Lower leg skin (tissue), 3 donors: ENCODE measurements at regions not wholly inside any gene's neighbourhood (a gene's known extent, or its start where the extent isn't known, plus 50 kb on each side); places are given as distances from the start of the nearest gene placed in this dataset.

Source experiments
- CTCF ChIP-seq, 3 donors: fragments of 450-650 bp; IDR thresholded peaks; one replicate each; pipeline ENCODE4 v1.5.1; 2016; ENCODE audit warnings: antibody characterized with exemption in 3 of 3, mild to moderate bottlenecking in 3 of 3, moderate library complexity in 2 of 3
- POLR2A ChIP-seq, 2 donors: fragments of 450-650 bp; IDR thresholded peaks; one replicate each; pipeline ENCODE4 v1.6.1; 2016 to 2017; ENCODE audit warnings: antibody characterized with exemption in 2 of 2, mild to moderate bottlenecking in 1 of 2, moderate library complexity in 1 of 2

DNA sequence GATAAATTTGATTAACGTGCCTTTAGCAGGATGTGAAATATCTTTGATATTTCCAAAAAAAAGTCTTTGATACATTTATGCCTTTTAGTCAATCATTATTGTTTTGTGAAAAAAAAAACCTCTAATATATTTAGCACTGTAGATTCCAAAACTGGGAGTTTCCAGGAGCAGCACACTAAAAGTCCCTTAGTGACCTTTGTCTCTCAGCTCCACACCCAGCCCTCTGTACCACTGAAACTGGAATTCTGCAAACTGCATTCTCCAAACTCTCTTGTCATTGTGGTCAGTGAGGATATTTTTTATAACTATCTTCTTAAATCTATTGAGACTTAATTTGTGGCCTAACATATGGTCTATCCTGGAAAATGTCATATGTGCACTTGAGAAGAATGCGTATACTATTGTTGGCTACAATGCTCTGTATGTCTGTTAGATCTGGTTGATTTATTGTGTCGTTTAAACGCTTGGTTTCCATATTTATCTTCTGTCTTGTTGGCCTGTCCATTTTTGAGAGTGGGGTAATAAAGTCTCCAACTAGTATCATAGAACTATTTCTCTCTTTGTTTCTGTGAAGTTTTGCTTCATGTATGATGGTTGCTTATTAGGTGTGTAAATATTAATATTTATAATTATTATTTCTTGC is 73.2 kb upstream of the CNKSR3 start:
- TF ChIP-seq POLR2A (IDR thresholded peaks at IDR 0.05): no peak
- no peak for TF ChIP-seq CTCF (IDR thresholded peaks at IDR 0.05)
